GM12872 (cell line): ENCODE measurements at regions not wholly inside any gene's neighbourhood (a gene's known extent, or its start where the extent isn't known, plus 50 kb on each side); places are given as distances from the start of the nearest gene placed in this dataset.

ENCODE experiments used
- TF ChIP-seq, protein P1 (sequence below): IDR thresholded peaks from 3 replicates; pipeline ENCODE4 v1.5.1; 2011; ENCODE audit warnings: low read depth, mild to moderate bottlenecking, low read length, moderate library complexity; ENCODE audit not compliant: insufficient read depth

GRCh38 chr1:2936559-2937515 is 84.4 kb upstream of the ACTRT2 start:
- TF ChIP-seq, protein P1, sequence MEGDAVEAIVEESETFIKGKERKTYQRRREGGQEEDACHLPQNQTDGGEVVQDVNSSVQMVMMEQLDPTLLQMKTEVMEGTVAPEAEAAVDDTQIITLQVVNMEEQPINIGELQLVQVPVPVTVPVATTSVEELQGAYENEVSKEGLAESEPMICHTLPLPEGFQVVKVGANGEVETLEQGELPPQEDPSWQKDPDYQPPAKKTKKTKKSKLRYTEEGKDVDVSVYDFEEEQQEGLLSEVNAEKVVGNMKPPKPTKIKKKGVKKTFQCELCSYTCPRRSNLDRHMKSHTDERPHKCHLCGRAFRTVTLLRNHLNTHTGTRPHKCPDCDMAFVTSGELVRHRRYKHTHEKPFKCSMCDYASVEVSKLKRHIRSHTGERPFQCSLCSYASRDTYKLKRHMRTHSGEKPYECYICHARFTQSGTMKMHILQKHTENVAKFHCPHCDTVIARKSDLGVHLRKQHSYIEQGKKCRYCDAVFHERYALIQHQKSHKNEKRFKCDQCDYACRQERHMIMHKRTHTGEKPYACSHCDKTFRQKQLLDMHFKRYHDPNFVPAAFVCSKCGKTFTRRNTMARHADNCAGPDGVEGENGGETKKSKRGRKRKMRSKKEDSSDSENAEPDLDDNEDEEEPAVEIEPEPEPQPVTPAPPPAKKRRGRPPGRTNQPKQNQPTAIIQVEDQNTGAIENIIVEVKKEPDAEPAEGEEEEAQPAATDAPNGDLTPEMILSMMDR = no peak

DNA sequence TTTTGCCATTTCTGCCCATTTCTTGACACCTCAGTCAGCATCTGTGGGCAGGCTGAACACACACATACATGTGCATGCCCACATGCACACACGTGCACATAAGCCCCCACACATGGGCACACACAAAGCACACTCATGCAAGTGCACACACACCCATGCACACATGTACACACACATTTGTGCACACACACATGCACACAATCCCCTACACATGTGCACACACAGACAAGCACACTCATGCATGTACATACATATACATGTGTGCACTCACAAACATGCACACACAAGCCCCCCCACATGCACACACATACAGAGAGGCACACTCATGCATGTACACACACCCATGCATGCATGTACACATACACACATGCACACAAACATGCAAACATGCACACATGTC is 83.5 kb upstream of the ACTRT2 start:
- TF ChIP-seq, protein P1 = no peak

DNA sequence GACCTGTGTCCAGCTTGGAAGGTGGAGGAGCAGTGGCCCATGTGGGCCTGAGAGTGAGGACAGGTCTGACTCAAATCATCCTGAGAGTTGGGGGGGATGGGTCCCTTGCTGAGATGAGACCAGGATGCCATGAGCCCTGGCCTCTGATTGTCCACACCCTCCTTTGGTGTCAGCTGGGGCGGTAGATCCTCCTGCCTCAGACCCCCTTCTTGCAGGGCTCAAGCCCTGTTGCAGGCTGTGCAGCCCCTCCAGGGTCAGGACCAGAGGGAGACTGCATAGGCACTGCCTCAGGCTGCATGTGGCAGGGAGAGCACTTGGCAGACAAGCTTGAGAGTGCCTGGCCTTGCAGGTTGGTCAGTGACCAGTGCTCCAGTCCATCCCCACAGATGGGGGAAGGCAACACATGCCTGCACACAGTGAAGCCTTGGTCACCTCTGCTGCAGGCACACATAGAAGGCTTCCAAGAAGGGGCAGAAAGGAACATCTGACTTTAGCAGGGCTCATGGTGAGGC is 82.2 kb upstream of the ACTRT2 start:
- TF ChIP-seq, protein P1 = no peak

GRCh38 chr1:2940178-2940577 is 81.1 kb upstream of the ACTRT2 start:
- TF ChIP-seq, protein P1 = no peak

DNA sequence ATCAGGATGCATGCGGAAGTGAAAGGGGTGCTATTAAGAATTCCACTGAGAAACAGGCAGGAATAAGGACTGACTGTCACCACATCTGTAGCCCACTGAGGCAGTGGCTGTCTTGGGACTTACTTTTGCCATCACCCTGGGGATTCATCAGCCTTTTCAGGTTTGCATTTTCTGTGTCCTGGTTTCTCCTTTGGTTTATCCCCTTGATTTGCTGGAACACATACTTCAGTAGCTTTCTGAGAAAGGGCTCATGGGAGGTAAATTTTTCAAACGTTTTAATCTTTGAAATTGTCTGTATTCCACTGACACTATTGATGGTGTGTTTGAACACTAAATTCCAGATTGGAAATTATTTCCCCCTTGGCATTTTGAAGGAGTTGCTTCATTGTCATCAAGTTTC is 80.2 kb upstream of the ACTRT2 start:
- TF ChIP-seq, protein P1 = no peak

DNA sequence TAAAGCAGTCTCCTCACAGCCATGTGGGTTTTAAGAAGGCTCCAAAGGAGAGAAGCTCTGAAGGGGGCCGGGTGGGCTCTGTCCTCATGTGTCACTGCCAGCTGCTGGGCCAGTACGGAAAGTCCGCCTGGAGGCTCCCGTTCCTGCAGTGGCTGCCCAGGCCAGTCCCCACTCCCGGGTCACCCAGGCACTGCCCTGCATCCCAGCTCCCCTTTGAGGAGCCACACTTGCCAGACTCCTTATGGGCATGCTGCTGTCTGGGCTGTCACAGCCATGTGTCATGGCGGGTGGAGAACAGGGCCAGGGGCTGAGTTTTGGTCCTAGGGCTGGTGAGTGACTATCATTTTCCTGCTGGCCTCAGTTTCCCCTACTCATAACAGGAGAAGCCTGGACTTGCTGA is 79.4 kb upstream of the ACTRT2 start:
- TF ChIP-seq, protein P1 = no peak

DNA sequence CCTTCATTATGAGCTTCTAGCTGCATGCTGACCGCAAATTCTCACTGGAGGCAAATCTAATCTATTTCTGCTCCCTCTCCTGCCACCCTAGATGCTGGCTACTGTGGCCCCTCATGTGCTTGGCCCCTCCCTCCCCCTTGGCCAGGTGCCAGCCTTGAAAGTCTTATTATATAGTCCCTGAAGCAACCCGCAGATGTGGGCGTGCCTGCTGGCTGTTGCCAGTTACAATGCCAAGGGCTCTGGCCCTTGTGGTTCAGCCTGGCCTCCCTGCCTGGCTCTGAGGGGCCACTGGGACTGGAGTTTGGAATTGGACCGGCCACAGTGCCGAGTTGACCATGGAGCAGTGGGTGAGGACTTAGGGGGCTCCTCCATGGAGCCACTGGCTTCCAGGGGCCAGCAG is 78.9 kb upstream of the ACTRT2 start:
- TF ChIP-seq, protein P1 = no peak
